HUES64 (cell line): ENCODE measurements at regions not wholly inside any gene's neighbourhood (a gene's known extent, or its start where the extent isn't known, plus 50 kb on each side); places are given as distances from the start of the nearest gene placed in this dataset.

Experiments used
- H3K27ac ChIP-seq: 2 replicates; pipeline ENCODE4 v1.7.0; 2013; ENCODE audit warnings: low read depth, low read length, inconsistent platforms
- H3K27me3 ChIP-seq: 2 replicates; pipeline ENCODE4 v1.6.1; 2013; ENCODE audit warnings: mild to moderate bottlenecking, low read length; ENCODE audit not compliant: insufficient read depth
- H3K36me3 ChIP-seq: 2 replicates; pipeline ENCODE4 v1.6.1; 2013; ENCODE audit warnings: mild to moderate bottlenecking, low read length; ENCODE audit not compliant: insufficient read depth
- H3K4me1 ChIP-seq: 2 replicates; pipeline ENCODE4 v1.6.1; 2013; ENCODE audit warnings: mild to moderate bottlenecking, low read length, moderate library complexity; ENCODE audit not compliant: insufficient read depth
- H3K4me3 ChIP-seq: 2 replicates; pipeline ENCODE4 v1.5.1; 2013; ENCODE audit warnings: mild to moderate bottlenecking, low read length, moderate library complexity
- H3K9ac ChIP-seq: 2 replicates; pipeline ENCODE4 v1.6.1; 2013; ENCODE audit warnings: mild to moderate bottlenecking, low read depth, low read length
- H3K9me3 ChIP-seq: 2 replicates; pipeline ENCODE4 v1.6.1; 2013; ENCODE audit warnings: low read depth, low read length; ENCODE audit not compliant: insufficient read depth
- WGBS: fragments of 150-250, 120-280 bp; methylation state at CpG from one replicate; pipeline ENCODE4 v1.1.7; 2013; ENCODE audit warnings: missing lambda C conversion rate; 5-methylcytosine and 5-hydroxymethylcytosine counted together

DNA sequence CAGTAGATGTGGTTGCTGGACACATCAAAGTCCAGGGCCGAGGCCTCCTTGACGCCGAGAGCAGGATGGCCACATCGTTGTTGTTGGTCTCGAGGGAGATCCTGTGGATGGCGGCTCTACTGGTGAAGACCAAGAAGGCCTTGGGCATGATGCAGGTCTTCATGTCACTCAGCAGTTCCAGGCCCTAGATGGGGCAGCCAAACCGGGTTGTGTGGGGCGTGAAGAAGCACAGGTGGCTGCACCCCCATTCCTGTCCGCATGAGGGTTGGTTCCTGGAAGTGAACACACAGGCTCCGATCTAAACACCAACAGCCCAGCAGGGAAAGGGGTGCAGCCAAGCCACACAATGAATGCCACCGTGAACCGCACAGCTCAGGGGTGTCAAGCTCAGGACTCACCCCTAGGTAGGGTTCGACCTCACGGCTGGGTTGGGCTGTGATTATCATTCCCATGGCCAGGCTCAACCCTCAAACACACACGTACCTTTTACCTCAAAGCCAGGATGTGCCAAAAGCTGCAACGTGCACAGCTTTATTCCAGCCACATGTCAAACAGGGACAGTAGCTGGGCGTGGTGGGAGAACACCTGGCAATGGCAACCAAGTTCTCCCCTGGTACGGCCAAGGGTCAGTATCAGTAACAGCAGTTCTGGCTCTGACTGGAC, 132.3 kb downstream of the CRYBB2 start:
- Histone ChIP-seq H3K9me3 (peaks cover 5% of the 10 kb centered on the region; the same call in 1 of the 2 replicates), H3K9ac (no peak overlapping the region), H3K27me3 (no peaks in the 10 kb centered on the region), H3K4me3 (no peak overlapping the region), H3K4me1 (no peaks in the 10 kb centered on the region), H3K36me3 (peaks cover 24% of the 10 kb centered on the region), H3K27ac (no peak overlapping the region)
- 95% methylated on average over 18 of the region's 18 CpGs for WGBS

DNA sequence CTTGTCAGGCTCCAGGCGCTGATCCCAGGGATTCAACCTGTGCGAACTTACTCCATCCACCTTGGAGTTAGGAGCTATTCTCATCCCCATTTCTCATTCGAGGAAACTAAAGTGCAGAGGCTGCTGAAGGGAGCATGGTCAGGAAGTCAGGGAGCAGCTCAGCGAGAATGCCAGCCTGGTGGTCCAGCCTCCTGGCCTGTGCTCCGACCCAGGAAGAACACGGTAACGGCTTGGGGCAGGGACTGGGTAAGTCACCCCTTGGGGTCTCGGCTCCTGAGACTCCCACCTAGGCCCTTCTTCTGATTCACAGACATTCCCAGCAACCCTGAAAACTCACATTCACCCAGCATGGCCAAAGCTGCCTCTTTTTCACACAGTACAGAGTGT, 132.8 kb downstream of the CRYBB2 start:
- peaks cover 24% of the 10 kb centered on the region for H3K36me3 ChIP-seq
- no peak overlapping the region for H3K27ac ChIP-seq
- WGBS, result 96% methylated on average over 8 of the region's 8 CpGs
- H3K9ac ChIP-seq, result no peak overlapping the region
- H3K4me3 ChIP-seq, result no peak overlapping the region
- no peaks in the 10 kb centered on the region for H3K4me1 ChIP-seq
- no peaks in the 10 kb centered on the region for H3K27me3 ChIP-seq
- peaks cover 5% of the 10 kb centered on the region; the same call in 1 of the 2 replicates for H3K9me3 ChIP-seq

DNA sequence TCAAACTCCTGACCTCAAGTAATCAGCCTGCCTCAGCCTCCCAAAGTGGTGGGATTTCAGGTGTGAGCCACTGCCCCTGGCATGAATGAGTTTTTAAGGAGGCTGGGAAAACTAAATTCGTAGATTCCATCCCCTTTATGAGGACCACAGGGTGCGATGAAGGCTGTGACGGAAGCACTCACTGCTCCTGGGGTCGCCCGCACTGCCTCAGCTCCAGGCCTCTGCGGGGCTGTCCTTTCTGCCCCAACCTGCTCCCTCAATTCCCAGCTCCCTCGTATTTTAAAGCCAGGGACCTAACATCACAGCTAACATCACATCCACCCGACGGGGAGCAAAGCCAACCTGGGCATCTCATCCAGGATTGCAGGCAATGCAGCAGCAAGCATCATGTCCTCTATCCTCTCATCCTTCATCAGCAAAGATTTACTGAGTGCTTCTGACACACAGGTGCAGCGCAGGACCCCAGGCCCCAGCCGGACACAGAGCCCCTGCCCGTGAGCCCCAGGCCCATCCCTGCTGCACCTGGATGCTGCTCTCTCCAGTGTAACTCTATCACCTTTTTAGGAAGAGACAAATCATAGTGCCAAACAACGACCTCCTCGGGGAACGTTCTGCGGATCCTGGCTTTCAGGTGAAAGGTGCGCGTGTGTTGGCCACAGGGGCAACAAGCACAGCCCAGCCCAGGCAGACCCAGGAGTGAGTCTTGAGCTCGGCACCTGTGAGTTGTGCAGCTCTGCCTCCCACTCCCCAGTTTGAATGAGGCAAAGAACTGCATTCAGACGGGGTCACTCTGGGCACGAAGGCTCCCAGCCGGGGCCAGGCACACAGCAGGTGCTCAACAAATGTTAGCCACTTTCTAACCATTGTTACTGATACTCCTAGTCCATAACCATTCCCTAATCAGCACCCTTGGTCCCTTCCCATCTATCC, 134.3 kb downstream of the CRYBB2 start:
- Histone ChIP-seq H3K4me3 (no peak overlapping the region), H3K9ac (no peak overlapping the region), H3K36me3 (peaks cover 23% of the 10 kb centered on the region), H3K27me3 (no peaks in the 10 kb centered on the region), H3K9me3 (no peaks in the 10 kb centered on the region), H3K27ac (no peak overlapping the region), H3K4me1 (no peaks in the 10 kb centered on the region)
- WGBS, result 92% methylated on average over 22 of the region's 22 CpGs

DNA sequence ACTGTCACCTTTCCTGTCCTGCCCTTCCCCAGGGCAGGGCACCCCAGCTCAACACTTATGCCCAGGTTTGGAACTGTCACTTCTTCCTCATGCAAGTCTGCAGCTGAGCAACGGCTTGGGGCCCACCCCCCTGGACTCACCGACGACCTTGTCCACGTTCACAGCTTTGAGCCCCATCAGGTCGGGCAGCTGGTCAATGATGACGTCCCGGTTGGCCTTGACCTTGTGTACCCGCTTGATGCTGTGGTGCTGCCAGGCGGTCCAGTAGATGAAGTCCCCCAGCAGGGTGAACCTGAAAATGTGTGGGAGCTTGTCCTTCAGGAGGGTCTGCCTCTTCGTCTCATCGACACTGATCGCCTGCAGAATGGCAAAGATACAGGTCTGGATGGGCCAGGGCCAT, 135.0 kb downstream of the CRYBB2 start:
- Histone ChIP-seq H3K27me3 (no peaks in the 10 kb centered on the region), H3K27ac (no peak overlapping the region), H3K9me3 (no peaks in the 10 kb centered on the region), H3K36me3 (peaks cover 25% of the 10 kb centered on the region), H3K4me3 (no peak overlapping the region), H3K9ac (no peak overlapping the region), H3K4me1 (no peaks in the 10 kb centered on the region)
- 94% methylated on average over 12 of the region's 12 CpGs for WGBS

DNA sequence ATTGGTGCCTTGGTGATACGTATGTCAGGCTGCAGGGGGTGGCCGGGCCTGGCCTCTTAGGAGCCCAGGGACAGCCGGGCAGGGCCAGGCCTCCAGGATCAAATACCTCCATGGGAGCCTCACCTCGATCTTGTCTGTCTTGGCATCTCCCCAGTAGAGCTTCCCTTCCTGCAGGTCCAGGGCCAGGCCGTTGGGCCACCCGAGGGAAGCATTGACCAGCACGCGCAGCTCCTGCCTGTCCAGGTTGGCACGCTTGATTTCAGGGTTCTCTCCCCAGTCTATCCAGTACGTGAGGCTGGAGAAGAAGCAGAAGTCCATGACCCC, 137.7 kb downstream of the CRYBB2 start:
- no peak overlapping the region for H3K4me3 ChIP-seq
- H3K4me1 ChIP-seq, result no peaks in the 10 kb centered on the region
- H3K36me3 ChIP-seq, result peaks cover 24% of the 10 kb centered on the region; the same call in 1 of the 2 replicates
- H3K9me3 ChIP-seq, result no peaks in the 10 kb centered on the region
- H3K27ac ChIP-seq, result no peak overlapping the region
- WGBS, result 88% methylated on average over 10 of the region's 10 CpGs
- no peak overlapping the region for H3K9ac ChIP-seq
- H3K27me3 ChIP-seq, result no peaks in the 10 kb centered on the region

DNA sequence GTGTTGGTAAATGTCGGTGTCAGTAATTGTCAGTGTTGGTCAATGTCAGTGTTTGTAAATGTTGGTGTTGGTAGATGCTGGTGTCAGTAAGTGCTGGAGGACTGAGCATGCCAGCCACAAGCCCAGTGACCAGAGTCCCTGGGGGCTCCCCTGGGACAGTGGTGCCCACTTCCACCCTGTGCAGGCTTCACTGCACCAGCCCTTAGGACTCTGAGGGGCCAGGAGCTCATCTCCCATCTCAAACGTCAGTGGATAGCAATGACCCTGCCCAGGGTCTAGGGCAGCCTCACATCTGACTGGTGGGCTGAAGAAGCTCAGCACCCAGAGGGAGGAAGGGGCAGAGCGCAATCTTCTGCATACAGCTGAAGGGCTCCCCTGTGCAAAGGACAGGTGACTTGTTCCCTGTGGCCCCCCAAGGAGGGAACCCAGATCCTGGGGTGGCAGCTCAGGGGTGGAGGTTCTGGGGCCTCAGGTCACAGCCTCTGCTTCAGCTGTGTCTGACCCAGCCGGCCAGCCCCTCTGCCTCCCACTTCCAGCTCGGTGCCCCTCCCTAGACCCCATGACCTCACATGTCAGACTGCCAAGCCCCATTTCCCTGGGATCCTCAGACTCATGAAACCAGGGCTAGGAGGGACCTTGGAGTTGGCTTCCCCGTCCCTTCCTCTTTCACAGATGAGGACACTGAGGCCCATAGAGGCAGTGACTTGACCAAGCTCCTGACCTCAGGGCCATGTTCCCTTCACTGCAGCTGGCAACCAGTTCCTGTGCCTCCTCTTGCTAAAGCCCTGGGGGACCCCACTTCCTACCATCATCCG, 138.4 kb downstream of the CRYBB2 start:
- H3K4me1 ChIP-seq, result no peaks in the 10 kb centered on the region
- no peaks in the 10 kb centered on the region for H3K9me3 ChIP-seq
- WGBS, result 91% methylated on average over 7 of the region's 7 CpGs
- H3K27me3 ChIP-seq, result no peaks in the 10 kb centered on the region
- H3K27ac ChIP-seq, result no peak overlapping the region
- H3K36me3 ChIP-seq, result peaks cover 24% of the 10 kb centered on the region; the same call in 1 of the 2 replicates
- H3K4me3 ChIP-seq, result no peak overlapping the region
- no peak overlapping the region for H3K9ac ChIP-seq

DNA sequence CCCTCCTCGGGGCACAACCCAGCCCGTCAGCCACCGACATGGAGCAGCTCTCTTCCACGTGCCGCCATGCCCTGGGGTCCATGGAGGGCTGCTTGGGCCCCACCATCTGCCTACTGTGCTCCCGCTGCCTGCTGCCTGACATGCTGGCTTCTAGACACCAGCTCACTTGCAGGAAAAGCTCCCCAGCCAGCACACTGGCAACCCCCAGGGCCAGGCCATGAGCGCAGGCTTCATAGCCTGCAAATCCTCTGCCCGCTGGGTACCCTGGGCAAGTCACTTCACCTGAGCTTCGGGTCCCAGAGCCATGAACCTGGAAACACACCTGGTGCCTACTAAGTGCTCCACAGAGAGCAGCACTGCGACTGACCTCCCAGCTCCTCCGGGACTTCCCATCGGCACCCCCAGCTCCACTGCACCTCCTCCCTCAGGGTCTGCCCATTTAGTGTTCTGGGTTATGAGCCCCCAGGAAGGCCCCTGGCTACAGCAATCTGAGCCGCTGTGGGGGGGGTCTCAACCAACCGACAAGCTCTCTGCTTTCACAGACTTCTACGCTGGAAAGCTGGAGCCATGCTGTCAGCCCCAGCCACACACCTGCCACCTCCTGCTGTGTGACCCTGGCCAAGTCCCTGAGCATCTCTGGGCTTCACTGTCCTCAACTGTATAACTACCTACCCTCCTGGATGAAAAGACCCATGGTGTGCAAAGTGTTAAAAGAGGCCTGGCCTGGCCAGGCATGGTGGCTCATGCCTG, 139.2 kb downstream of the CRYBB2 start:
- 93% methylated on average over 15 of the region's 15 CpGs for WGBS
- Histone ChIP-seq H3K27ac (no peak overlapping the region), H3K4me3 (no peak overlapping the region), H3K36me3 (peaks cover 24% of the 10 kb centered on the region; the same call in 1 of the 2 replicates), H3K4me1 (no peaks in the 10 kb centered on the region), H3K9me3 (no peaks in the 10 kb centered on the region), H3K27me3 (no peaks in the 10 kb centered on the region), H3K9ac (no peak overlapping the region)

GRCh38 chr22:25359601-25360261, 140.3 kb downstream of the CRYBB2 start:
- WGBS, result 96% methylated on average over 26 of the region's 26 CpGs
- H3K4me3 ChIP-seq, result no peak overlapping the region
- no peaks in the 10 kb centered on the region for H3K4me1 ChIP-seq
- no peaks in the 10 kb centered on the region for H3K9me3 ChIP-seq
- no peak overlapping the region for H3K27ac ChIP-seq
- no peak overlapping the region for H3K9ac ChIP-seq
- H3K36me3 ChIP-seq, result peaks cover 18% of the 10 kb centered on the region; the same call in 1 of the 2 replicates
- H3K27me3 ChIP-seq, result no peaks in the 10 kb centered on the region

- no peaks in the 10 kb centered on the region for H3K4me1 ChIP-seq
- H3K4me3 ChIP-seq, result no peak overlapping the region
- WGBS, result 94% methylated on average over 12 of the region's 12 CpGs
- no peak overlapping the region for H3K27ac ChIP-seq
- no peaks in the 10 kb centered on the region for H3K9me3 ChIP-seq
- no peaks in the 10 kb centered on the region for H3K27me3 ChIP-seq
- H3K36me3 ChIP-seq, result peaks cover 18% of the 10 kb centered on the region; the same call in 1 of the 2 replicates
- no peak overlapping the region for H3K9ac ChIP-seq
Observed at GRCh38 chr22:25360411-25360810, 141.0 kb downstream of the CRYBB2 start.

DNA sequence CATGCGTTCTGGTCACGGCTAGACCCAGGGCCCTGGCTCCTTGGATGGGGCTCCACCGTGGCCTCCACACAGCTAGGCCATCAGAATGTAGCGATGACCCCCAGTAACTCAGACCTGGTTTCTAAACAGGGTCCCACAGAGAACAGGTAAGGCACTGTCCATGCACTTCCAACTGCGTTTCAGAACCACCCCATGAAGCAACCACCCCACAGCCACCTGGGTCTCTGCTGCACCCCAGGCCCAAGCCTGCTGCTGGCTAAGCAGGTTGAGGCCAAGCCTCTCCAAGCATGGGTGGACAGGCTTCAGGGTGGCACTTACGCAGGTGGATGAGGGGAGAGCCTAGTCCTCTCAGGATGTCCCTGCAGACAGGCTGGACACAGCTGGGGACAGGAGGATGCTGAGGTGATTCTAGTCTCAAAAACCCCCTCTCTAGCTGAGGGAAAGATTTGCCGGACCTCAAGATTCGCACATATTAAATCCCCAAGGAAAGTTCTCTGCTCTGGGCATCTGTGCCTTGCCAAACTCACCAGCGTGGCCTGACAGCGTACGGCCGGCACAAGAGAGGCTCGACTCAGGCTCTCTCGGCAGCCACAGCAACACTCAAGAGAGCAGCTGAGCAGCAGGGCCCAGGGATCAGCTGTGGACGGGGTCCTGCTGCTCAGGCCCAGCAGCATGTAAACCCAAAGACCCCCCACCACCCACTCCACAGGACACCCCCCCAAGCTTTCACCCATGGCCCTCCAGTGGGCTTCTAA, 141.6 kb downstream of the CRYBB2 start:
- Histone ChIP-seq H3K27ac (no peak overlapping the region), H3K9me3 (no peaks in the 10 kb centered on the region), H3K9ac (no peak overlapping the region), H3K27me3 (no peaks in the 10 kb centered on the region), H3K4me1 (no peaks in the 10 kb centered on the region), H3K4me3 (no peak overlapping the region), H3K36me3 (peaks cover 18% of the 10 kb centered on the region; the same call in 1 of the 2 replicates)
- WGBS, result 95% methylated on average over 15 of the region's 15 CpGs
